Astrocyte (in vitro differentiated cells and primary cell): ENCODE measurements at regions not wholly inside any gene's neighbourhood (a gene's known extent, or its start where the extent isn't known, plus 50 kb on each side); places are given as distances from the start of the nearest gene placed in this dataset.

ENCODE experiments used
- DNase-seq: peaks from one replicate; pipeline ENCODE4 v3.0.0-alpha.2; 2010; ENCODE audit warnings: low read depth
- FAIRE-seq: peaks from 2 replicates; lab custom pipeline; 2011; peaks lifted over from hg19 to GRCh38; lab: Jason Lieb, UNC
- H2AFZ ChIP-seq: 2 replicates; pipeline ENCODE4 v1.6.0; 2012; ENCODE audit warnings: low read depth, low read length, inconsistent platforms
- H3K27ac ChIP-seq: 2 replicates; pipeline ENCODE4 v1.5.1; 2011; ENCODE audit warnings: low read depth, low read length, inconsistent platforms
- H3K27me3 ChIP-seq: 2 replicates; pipeline ENCODE4 v1.6.0; 2011; ENCODE audit warnings: low read length, inconsistent platforms; ENCODE audit not compliant: insufficient read depth
- H3K36me3 ChIP-seq: 2 replicates; pipeline ENCODE4 v1.5.1; 2011; ENCODE audit warnings: low read length, inconsistent platforms; ENCODE audit not compliant: insufficient read depth
- H3K4me1 ChIP-seq: 2 replicates; pipeline ENCODE4 v1.5.1; 2011; ENCODE audit warnings: low read length, inconsistent platforms; ENCODE audit not compliant: insufficient read depth
- H3K4me2 ChIP-seq: 2 replicates; pipeline ENCODE4 v1.6.0; 2012; ENCODE audit warnings: low read length, inconsistent platforms
- H3K4me3 ChIP-seq: 2 replicates; pipeline ENCODE4 v1.5.1; 2011; ENCODE audit warnings: low read depth, mild to moderate bottlenecking, low read length, inconsistent platforms; ENCODE audit not compliant: insufficient read depth
- H3K79me2 ChIP-seq: 2 replicates; pipeline ENCODE4 v1.6.0; 2012; ENCODE audit warnings: mild to moderate bottlenecking, low read length, inconsistent platforms; ENCODE audit not compliant: insufficient read depth
- H3K9ac ChIP-seq: 2 replicates; pipeline ENCODE4 v1.6.0; 2012; ENCODE audit warnings: mild to moderate bottlenecking, low read length, inconsistent platforms
- H3K9me3 ChIP-seq: 2 replicates; pipeline ENCODE4 v1.5.1; 2012; ENCODE audit warnings: low read depth, mild to moderate bottlenecking, low read length, inconsistent platforms; ENCODE audit not compliant: insufficient read depth
- H4K20me1 ChIP-seq: 2 replicates; pipeline ENCODE4 v1.6.0; 2012; ENCODE audit warnings: low read length, inconsistent platforms; ENCODE audit not compliant: insufficient read depth
- H3K27ac Mint-ChIP-seq: one replicate; pipeline ENCODE4 v1.8.0; 2021; ENCODE audit warnings: mild to moderate bottlenecking, mixed read lengths; ENCODE audit not compliant: unreplicated experiment
- H3K27me3 Mint-ChIP-seq: one replicate; pipeline ENCODE4 v1.8.0; 2021; ENCODE audit warnings: low read depth, mixed read lengths; ENCODE audit not compliant: unreplicated experiment
- H3K36me3 Mint-ChIP-seq: one replicate; pipeline ENCODE4 v1.8.0; 2021; ENCODE audit warnings: low read depth, mixed read lengths; ENCODE audit not compliant: unreplicated experiment
- H3K4me1 Mint-ChIP-seq: one replicate; pipeline ENCODE4 v1.8.0; 2021; ENCODE audit warnings: low read depth, mixed read lengths; ENCODE audit not compliant: unreplicated experiment
- H3K4me3 Mint-ChIP-seq: one replicate; pipeline ENCODE4 v1.8.0; 2021; ENCODE audit warnings: mild to moderate bottlenecking, moderate library complexity, mixed read lengths; ENCODE audit not compliant: unreplicated experiment
- H3K9me3 Mint-ChIP-seq: one replicate; pipeline ENCODE4 v1.8.0; 2021; ENCODE audit warnings: mild to moderate bottlenecking, mixed read lengths; ENCODE audit not compliant: unreplicated experiment
- EZH2 ChIP-seq: IDR thresholded peaks from 2 replicates; pipeline ENCODE4 v1.6.1; 2012; ENCODE audit warnings: mild to moderate bottlenecking, low read length, inconsistent platforms; ENCODE audit not compliant: insufficient read depth
- TF ChIP-seq, protein P1 (sequence below): IDR thresholded peaks from 2 replicates; pipeline ENCODE4 v1.5.1; 2011; ENCODE audit warnings: low read depth, mild to moderate bottlenecking, inconsistent platforms, low read length, moderate library complexity; ENCODE audit not compliant: insufficient read depth

DNA sequence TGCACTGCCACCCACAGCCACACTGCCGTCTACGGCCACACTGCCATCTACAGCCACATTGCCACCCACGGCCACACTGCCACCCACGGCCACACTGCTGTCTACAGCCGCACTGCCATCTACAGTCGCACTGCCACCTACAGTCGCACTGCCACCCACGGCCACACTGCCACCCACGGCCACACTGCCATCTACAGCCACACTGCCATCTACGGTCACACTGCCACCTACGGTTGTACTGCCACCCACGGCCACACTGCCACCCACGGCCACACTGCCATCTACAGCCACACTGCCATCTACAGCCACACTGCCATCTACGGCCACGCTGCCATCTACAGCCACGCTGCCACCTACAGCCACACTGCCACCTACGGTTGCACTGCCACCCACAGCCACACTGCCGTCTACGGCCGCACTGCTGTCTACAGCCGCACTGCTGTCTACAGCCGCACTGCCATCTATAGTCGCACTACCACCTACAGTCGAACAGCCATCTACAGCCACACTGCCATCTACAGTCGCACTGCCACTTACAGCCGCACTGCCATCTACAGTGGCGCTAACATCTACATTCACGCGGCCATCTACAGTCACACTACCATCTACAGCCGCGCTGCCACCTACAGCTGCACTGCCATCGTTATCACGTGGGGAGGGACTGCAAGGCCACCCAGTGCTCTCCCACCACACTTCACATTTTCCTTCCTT, 154.6 kb upstream of the AFDN start:
- no peaks in the 10 kb centered on the region for H3K79me2 ChIP-seq
- H3K9ac ChIP-seq, result no peak overlapping the region
- no peak overlapping the region for H3K4me3 Mint-ChIP-seq
- no peak overlapping the region for H2AFZ ChIP-seq
- FAIRE-seq (no peak), DNase-seq (no peak)
- no peak overlapping the region for H3K4me2 ChIP-seq
- H3K4me1 Mint-ChIP-seq, result peaks cover 23% of the 10 kb centered on the region
- H3K36me3 Mint-ChIP-seq, result no peaks in the 10 kb centered on the region
- H3K4me1 ChIP-seq, result no peaks in the 10 kb centered on the region
- peaks cover 11% of the 10 kb centered on the region for H3K9me3 Mint-ChIP-seq
- H3K27me3 Mint-ChIP-seq, result peaks cover 16% of the 10 kb centered on the region
- no peaks in the 10 kb centered on the region for H4K20me1 ChIP-seq
- H3K27me3 ChIP-seq, result peaks cover 7% of the 10 kb centered on the region
- H3K27ac ChIP-seq, result no peak overlapping the region
- H3K27ac Mint-ChIP-seq, result no peak overlapping the region
- H3K4me3 ChIP-seq, result no peak overlapping the region
- H3K36me3 ChIP-seq, result no peaks in the 10 kb centered on the region
- TF ChIP-seq EZH2, result no peak
- TF ChIP-seq, protein P1, sequence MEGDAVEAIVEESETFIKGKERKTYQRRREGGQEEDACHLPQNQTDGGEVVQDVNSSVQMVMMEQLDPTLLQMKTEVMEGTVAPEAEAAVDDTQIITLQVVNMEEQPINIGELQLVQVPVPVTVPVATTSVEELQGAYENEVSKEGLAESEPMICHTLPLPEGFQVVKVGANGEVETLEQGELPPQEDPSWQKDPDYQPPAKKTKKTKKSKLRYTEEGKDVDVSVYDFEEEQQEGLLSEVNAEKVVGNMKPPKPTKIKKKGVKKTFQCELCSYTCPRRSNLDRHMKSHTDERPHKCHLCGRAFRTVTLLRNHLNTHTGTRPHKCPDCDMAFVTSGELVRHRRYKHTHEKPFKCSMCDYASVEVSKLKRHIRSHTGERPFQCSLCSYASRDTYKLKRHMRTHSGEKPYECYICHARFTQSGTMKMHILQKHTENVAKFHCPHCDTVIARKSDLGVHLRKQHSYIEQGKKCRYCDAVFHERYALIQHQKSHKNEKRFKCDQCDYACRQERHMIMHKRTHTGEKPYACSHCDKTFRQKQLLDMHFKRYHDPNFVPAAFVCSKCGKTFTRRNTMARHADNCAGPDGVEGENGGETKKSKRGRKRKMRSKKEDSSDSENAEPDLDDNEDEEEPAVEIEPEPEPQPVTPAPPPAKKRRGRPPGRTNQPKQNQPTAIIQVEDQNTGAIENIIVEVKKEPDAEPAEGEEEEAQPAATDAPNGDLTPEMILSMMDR, result no peak
- H3K9me3 ChIP-seq, result peaks cover 5% of the 10 kb centered on the region

DNA sequence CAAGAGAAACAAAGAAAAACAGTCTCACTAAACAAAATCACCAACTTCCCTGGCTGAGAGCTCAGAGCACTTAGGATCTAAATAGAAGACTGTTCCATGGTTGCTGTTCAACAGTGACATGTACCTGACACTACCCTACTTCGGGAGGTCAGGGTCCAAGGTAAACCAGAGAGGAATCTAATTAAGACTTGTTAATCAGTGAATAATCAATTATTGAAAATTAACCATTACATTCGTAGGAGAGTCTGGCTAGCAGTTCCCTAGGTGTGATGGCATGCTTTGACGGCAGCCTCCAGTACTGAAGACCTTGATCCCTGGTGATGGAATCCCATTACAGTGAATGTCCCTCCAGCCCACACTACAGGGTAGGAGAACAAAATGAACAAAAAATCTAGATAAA, 154.0 kb upstream of the AFDN start:
- Histone ChIP-seq H2AFZ (no peak overlapping the region), H4K20me1 (no peaks in the 10 kb centered on the region), H3K79me2 (no peaks in the 10 kb centered on the region), H3K27me3 (peaks cover 14% of the 10 kb centered on the region), H3K9ac (no peak overlapping the region), H3K27ac (no peak overlapping the region), H3K9me3 (peaks cover 5% of the 10 kb centered on the region), H3K4me3 (no peak overlapping the region), H3K4me2 (no peak overlapping the region), H3K4me1 (no peaks in the 10 kb centered on the region), H3K36me3 (no peaks in the 10 kb centered on the region)
- TF ChIP-seq, protein P1, result no peak
- TF ChIP-seq EZH2, result no peak
- DNase-seq (no peak), FAIRE-seq (no peak)
- Mint-ChIP-seq H3K27me3 (peaks cover 13% of the 10 kb centered on the region), H3K9me3 (peaks cover 11% of the 10 kb centered on the region), H3K27ac (no peak overlapping the region), H3K36me3 (no peaks in the 10 kb centered on the region), H3K4me1 (peaks cover 29% of the 10 kb centered on the region), H3K4me3 (no peak overlapping the region)

DNA sequence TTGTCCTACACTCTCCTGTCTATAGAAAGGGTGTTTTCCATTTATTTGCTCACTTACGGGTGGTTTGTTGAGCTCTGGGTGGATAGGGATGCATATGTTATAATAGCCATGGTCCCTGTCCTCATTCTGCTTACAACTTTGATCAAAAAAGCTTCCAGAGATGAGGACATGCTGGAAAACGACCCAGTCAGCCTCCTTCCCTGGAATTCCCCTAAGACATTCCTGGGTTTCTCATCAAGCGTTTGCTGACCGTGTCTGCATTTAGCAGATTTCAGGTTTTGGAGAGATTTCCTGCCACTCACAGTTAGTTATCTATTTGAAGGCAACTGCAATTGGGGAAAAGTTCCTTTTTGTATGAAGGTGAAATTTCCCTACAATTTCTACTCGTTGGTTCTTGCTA, 152.8 kb upstream of the AFDN start:
- no peak overlapping the region for H3K4me3 Mint-ChIP-seq
- Histone ChIP-seq H3K27ac (no peak overlapping the region), H3K4me2 (no peak overlapping the region), H3K4me1 (peaks cover 11% of the 10 kb centered on the region), H4K20me1 (no peaks in the 10 kb centered on the region), H3K27me3 (peaks cover 22% of the 10 kb centered on the region), H3K4me3 (no peak overlapping the region), H3K79me2 (no peaks in the 10 kb centered on the region), H3K36me3 (no peaks in the 10 kb centered on the region), H2AFZ (no peak overlapping the region), H3K9ac (no peak overlapping the region), H3K9me3 (peaks cover 5% of the 10 kb centered on the region)
- no peaks in the 10 kb centered on the region for H3K36me3 Mint-ChIP-seq
- peaks cover 9% of the 10 kb centered on the region for H3K27me3 Mint-ChIP-seq
- FAIRE-seq (no peak), DNase-seq (no peak)
- TF ChIP-seq, protein P1, result no peak
- TF ChIP-seq EZH2, result no peak
- peaks cover 33% of the 10 kb centered on the region for H3K4me1 Mint-ChIP-seq
- peaks cover 11% of the 10 kb centered on the region for H3K9me3 Mint-ChIP-seq
- H3K27ac Mint-ChIP-seq, result no peak overlapping the region
